Fibroblast of lung (primary cell): ENCODE measurements at regions not wholly inside any gene's neighbourhood (a gene's known extent, or its start where the extent isn't known, plus 50 kb on each side); places are given as distances from the start of the nearest gene placed in this dataset.

Experiments used
- CTCF ChIP-seq, 2 donors: IDR thresholded peaks in 1 of 2; conservative IDR thresholded peaks in 1 of 2; 1 replicate in 1 of 2; 2 replicates in 1 of 2; pipeline ENCODE4 v1.5.1; 2011 to 2012; ENCODE audit warnings: low read length in 2 of 2, control low read depth in 1 of 2, inconsistent platforms in 1 of 2, low read depth in 1 of 2, mild to moderate bottlenecking in 1 of 2
- EZH2 ChIP-seq: IDR thresholded peaks from 2 replicates; pipeline ENCODE4 v1.5.1; 2012; ENCODE audit warnings: low read length, control low read depth, mild to moderate bottlenecking; ENCODE audit errors: missing control alignments

- TF ChIP-seq CTCF (conservative IDR thresholded peaks at IDR 0.05 in 1 of 2, IDR thresholded peaks at IDR 0.05 in 1 of 2; ENCODE audit: low read depth in 1 of 2, low read length in 2 of 2) = no peak
- TF ChIP-seq EZH2 = no peak
Measured at GRCh38 chr18:10241579-10241978, 212.9 kb upstream of the APCDD1 start.
